GM10266 (cell line): ENCODE measurements at regions not wholly inside any gene's neighbourhood (a gene's known extent, or its start where the extent isn't known, plus 50 kb on each side); places are given as distances from the start of the nearest gene placed in this dataset.

Experiments used
- DNase-seq: peaks from one replicate; pipeline ENCODE4 v3.0.0; 2012; ENCODE audit errors: extremely low spot score
- TF ChIP-seq, protein P1 (sequence below): IDR thresholded peaks from 2 replicates; pipeline ENCODE4 v1.5.1; 2012; ENCODE audit warnings: mild to moderate bottlenecking, low read depth; ENCODE audit not compliant: control insufficient read depth, insufficient read depth; ENCODE audit errors: missing control alignments

DNA sequence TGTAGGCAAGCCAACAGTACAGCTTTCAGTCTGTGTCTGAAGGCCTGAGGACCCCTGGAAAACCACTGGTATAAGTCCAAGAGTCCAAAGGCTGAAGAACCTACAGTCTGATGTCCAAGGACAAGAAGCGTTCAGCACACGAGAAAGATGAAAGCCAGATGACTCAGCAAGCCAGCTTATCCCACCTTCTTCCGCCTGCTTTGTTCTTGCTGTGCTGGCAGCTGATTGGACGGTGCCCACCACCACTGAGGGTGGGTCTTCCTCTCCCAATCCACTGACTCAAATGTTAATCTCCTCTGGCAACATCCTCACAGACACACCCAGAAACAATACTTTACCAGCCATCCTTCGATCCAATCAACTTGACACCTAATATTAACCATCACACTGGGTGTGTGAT, 59.0 kb upstream of the PDZRN3 start:
- DNase-seq = no peak
- TF ChIP-seq, protein P1, sequence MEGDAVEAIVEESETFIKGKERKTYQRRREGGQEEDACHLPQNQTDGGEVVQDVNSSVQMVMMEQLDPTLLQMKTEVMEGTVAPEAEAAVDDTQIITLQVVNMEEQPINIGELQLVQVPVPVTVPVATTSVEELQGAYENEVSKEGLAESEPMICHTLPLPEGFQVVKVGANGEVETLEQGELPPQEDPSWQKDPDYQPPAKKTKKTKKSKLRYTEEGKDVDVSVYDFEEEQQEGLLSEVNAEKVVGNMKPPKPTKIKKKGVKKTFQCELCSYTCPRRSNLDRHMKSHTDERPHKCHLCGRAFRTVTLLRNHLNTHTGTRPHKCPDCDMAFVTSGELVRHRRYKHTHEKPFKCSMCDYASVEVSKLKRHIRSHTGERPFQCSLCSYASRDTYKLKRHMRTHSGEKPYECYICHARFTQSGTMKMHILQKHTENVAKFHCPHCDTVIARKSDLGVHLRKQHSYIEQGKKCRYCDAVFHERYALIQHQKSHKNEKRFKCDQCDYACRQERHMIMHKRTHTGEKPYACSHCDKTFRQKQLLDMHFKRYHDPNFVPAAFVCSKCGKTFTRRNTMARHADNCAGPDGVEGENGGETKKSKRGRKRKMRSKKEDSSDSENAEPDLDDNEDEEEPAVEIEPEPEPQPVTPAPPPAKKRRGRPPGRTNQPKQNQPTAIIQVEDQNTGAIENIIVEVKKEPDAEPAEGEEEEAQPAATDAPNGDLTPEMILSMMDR = no peak

DNA sequence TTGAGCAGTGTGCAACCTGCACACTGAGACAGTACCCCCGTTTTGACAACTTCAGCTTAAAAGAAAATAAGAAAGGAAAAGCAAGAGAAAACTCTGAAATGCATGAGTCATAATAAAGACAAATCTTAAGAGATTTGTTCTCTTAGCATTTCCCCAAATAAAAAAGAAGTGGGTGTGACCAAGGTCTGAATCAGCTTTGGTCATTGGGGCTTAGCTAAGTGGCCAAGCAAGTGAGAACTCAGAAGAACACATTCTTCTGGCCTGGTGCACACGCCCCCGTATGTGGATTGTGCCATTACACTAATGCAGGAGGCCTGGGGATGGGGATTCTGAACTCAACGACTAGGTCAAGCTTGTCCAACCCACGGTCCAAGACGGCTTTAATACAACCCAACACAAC, 56.9 kb upstream of the PDZRN3 start:
- DNase-seq = no peak
- TF ChIP-seq, protein P1 = no peak

DNA sequence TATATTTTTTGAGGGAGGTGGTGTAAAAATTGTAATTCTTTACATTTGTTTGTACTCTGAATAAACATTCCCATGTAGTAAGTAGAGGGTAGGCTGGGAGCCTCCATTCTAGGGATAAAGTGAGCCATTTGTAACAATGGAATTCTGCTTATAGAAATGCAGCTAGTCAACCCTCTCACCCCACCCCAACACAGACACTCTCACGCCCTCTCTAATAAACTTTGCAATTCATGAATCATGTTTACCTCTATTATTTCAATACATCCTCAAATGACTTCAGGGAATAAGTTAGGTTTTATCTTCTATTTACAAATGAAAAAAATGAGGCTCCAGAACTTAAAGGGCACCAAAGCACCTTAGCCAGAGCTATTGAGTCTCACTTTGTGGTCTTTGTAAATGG, 56.5 kb upstream of the PDZRN3 start:
- TF ChIP-seq, protein P1 = no peak
- no peak for DNase-seq

DNA sequence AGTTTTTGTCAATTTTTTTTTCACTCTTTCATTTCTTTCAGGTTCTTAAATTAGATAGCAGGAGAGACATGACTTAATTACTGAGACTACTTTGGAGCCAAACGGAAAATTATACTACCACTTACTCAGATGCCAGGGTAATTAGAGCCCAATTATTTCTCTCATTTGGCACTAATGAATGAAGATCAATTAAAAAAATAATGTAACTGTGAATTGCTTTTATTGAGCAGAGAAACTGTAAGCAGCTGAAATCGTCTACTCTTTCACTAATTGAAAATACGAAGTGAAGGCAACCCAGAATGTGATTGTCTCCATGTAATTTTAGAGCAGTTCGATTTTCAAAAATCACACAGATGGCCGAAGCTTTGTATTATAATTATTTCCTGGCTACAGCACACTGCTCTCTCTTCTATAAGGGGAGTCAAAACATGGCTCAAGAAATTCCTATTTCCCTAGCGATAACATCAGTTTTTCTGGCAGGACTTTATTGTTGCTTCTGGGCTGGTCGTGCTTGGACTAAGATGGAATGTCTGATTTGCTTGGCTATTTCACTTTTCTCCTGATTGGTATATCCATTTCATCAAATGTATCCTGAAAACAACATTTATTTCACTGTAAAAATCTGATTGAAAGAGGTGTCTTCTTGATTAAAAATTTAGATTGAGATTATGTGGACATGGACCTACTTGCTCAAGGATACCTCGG, 55.8 kb upstream of the PDZRN3 start:
- TF ChIP-seq, protein P1 = no peak
- DNase-seq = no peak

DNA sequence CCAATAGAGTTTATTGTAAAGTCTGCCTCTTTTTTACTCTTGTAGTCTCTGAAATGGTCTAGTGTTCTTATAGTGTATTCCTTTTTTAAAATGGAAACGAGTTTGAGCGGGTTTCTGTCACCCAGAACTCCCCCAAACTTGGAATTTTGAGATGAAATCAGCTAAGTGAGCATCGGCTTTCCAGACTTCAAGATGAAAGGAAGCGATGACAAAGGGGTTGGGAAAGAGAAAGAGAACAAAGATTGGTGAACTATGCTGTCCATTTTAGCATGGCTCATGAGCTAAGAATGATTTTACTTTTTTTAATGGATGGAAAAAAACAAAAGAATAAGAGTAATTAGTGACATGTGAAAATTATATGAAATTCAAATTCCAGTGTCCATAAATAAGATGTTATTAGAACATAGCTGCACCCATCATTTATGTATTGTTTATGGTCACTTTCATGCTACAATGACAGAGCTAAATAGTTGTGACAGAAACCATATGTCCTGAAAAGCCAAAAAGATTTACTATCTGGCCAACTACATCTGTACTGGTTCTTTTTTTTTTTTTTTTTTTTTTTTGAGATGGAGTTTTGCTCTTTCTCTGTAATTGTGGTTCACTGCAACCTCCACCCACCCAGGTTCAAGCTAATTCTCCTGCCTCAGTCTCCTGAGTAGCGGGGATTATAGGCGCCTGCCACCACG, 52.7 kb upstream of the PDZRN3 start:
- DNase-seq = no peak
- TF ChIP-seq, protein P1 = no peak
